GM23248 (cell line): ENCODE measurements at regions not wholly inside any gene's neighbourhood (a gene's known extent, or its start where the extent isn't known, plus 50 kb on each side); places are given as distances from the start of the nearest gene placed in this dataset.

Experiments
- EZH2 ChIP-seq: fragments of 200-600 bp; sonication (generic); IDR thresholded peaks from 2 replicates; pipeline ENCODE4 v1.6.1; 2018; ENCODE audit warnings: antibody characterized with exemption, mild to moderate bottlenecking; ENCODE audit not compliant: insufficient read depth, poor library complexity, severe bottlenecking
- EZH2phosphoT487 ChIP-seq: fragments of 200-600 bp; sonication (generic); IDR thresholded peaks from 2 replicates; pipeline ENCODE4 v1.6.1; 2018; ENCODE audit warnings: antibody characterized with exemption, moderate library complexity, mild to moderate bottlenecking, low read depth; ENCODE audit not compliant: insufficient read depth

- TF ChIP-seq EZH2phosphoT487 = no peak
- no peak for TF ChIP-seq EZH2
These were observed 200.4 kb upstream of the NFE2L3 start for GRCh38 chr7:25951414-25952260.
